Tibial nerve (tissue), 4 donors: ENCODE measurements at regions not wholly inside any gene's neighbourhood (a gene's known extent, or its start where the extent isn't known, plus 50 kb on each side); places are given as distances from the start of the nearest gene placed in this dataset.

Experiments
- DNase-seq, 2 donors: peaks; one replicate each; pipeline ENCODE4 v3.0.0-alpha.2; 2019; ENCODE audit warnings: low spot score in 2 of 2
- H3K27ac ChIP-seq, 4 donors: fragments of 200-600 bp; sonication (generic) in 3 of 4; one replicate each; pipeline ENCODE4 v1.5.1; 2017 to 2019; ENCODE audit warnings: mild to moderate bottlenecking in 1 of 4
- H3K27me3 ChIP-seq, 2 donors: fragments of 200-600 bp; sonication (generic) in 1 of 2; one replicate each; pipeline versions ENCODE4 v1.5.1 to v1.6.0; 2017 to 2019
- H3K36me3 ChIP-seq, 3 donors: fragments of 200-600 bp; sonication (generic); one replicate each; pipeline ENCODE4 v1.5.1; 2018 to 2019
- H3K4me1 ChIP-seq, 4 donors: fragments of 200-600 bp; sonication (generic) in 3 of 4; one replicate each; pipeline ENCODE4 v1.5.1; 2017 to 2019
- H3K4me3 ChIP-seq, 4 donors: fragments of 200-600 bp; sonication (generic) in 3 of 4; one replicate each; pipeline ENCODE4 v1.5.1; 2017 to 2019; ENCODE audit warnings: mild to moderate bottlenecking in 1 of 4, moderate library complexity in 1 of 4
- H3K9me3 ChIP-seq, 4 donors: fragments of 200-600 bp; sonication (generic) in 3 of 4; one replicate each; pipeline ENCODE4 v1.5.1; 2017 to 2019
- EP300 ChIP-seq, 2 donors: sonication (generic); formaldehyde crosslinking; IDR thresholded peaks; one replicate each; pipeline ENCODE4 v1.6.1; 2017; ENCODE audit warnings: antibody characterized with exemption in 2 of 2, mild to moderate bottlenecking in 1 of 2
- POLR2A ChIP-seq, 2 donors: fragments of 450-650 bp; IDR thresholded peaks; one replicate each; pipeline ENCODE4 v1.6.1; 2017; ENCODE audit warnings: antibody characterized with exemption in 2 of 2, mild to moderate bottlenecking in 2 of 2, moderate library complexity in 2 of 2
- WGBS, 2 donors: methylation state at CpG; one replicate each; pipeline ENCODE4 v1.1.5; 2018; 5-methylcytosine and 5-hydroxymethylcytosine counted together
- TF ChIP-seq, protein P1 (sequence below), 5 experiments: fragments of 200-600 bp in 3 of 5; fragments of 450-650 bp in 2 of 5; sonication (generic) in 3 of 5; IDR thresholded peaks; one replicate each; pipeline ENCODE4 v1.5.1; 2016 to 2019; ENCODE audit warnings: antibody characterized with exemption in 5 of 5, mild to moderate bottlenecking in 3 of 5, moderate library complexity in 2 of 5

- 79 to 84% methylated on average over 2 of the region's 2 CpGs for WGBS, 2 donors
- DNase-seq, result no peak
- H3K9me3 ChIP-seq, result no peaks in the 10 kb centered on the region
Observed at GRCh38 chr20:4569092-4569491, 117.2 kb upstream of the PRNP start.

GRCh38 chr20:4568361-4568959 lies 117.8 kb upstream of the PRNP start:
- H3K4me1 ChIP-seq, result no peaks in the 10 kb centered on the region
- H3K27ac ChIP-seq, result no peak overlapping the region
- DNase-seq, result no peak
- 63 to 75% methylated on average over 4 of the region's 4 CpGs for whole genome bisulfite sequencing, 2 donors
- H3K27me3 ChIP-seq, result no peaks in the 10 kb centered on the region
- no peaks in the 10 kb centered on the region for H3K36me3 ChIP-seq
- no peak overlapping the region for H3K4me3 ChIP-seq
- no peaks in the 10 kb centered on the region for H3K9me3 ChIP-seq
- no peak for TF ChIP-seq POLR2A (IDR thresholded peaks at IDR 0.05)
- no peak for TF ChIP-seq EP300 (IDR thresholded peaks at IDR 0.05)
- TF ChIP-seq, protein P1, sequence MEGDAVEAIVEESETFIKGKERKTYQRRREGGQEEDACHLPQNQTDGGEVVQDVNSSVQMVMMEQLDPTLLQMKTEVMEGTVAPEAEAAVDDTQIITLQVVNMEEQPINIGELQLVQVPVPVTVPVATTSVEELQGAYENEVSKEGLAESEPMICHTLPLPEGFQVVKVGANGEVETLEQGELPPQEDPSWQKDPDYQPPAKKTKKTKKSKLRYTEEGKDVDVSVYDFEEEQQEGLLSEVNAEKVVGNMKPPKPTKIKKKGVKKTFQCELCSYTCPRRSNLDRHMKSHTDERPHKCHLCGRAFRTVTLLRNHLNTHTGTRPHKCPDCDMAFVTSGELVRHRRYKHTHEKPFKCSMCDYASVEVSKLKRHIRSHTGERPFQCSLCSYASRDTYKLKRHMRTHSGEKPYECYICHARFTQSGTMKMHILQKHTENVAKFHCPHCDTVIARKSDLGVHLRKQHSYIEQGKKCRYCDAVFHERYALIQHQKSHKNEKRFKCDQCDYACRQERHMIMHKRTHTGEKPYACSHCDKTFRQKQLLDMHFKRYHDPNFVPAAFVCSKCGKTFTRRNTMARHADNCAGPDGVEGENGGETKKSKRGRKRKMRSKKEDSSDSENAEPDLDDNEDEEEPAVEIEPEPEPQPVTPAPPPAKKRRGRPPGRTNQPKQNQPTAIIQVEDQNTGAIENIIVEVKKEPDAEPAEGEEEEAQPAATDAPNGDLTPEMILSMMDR (IDR thresholded peaks at IDR 0.05), result no peak

More at GRCh38 chr20:4569092-4569491, 117.2 kb upstream of the PRNP start:
- Histone ChIP-seq H3K27me3 (no peaks in the 10 kb centered on the region), H3K4me1 (no peaks in the 10 kb centered on the region), H3K4me3 (no peak overlapping the region), H3K36me3 (no peaks in the 10 kb centered on the region), H3K27ac (no peak overlapping the region)
- TF ChIP-seq POLR2A (IDR thresholded peaks at IDR 0.05) (no peak), EP300 (IDR thresholded peaks at IDR 0.05) (no peak)
- TF ChIP-seq, protein P1 (IDR thresholded peaks at IDR 0.05), result no peak

DNA sequence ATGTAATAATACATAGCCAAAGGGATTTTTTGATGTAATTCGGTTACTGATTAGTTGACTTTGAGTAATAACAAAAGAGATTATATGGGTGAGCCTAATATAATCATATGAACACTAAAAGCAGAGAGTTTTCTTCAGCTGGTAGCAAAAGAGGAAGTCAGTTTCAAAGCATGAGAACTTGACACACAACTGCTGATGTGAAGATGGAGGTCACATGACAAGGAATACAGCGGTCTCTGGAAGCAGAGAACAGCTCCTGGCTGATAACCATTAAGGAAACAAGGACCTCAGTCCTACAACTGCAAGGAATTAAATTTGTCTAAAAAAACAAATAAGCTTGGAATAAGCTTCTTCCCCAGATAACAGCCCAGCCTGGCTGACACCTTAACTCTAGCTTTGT lies 119.1 kb upstream of the PRNP start:
- Histone ChIP-seq H3K27ac (no peak overlapping the region), H3K9me3 (no peaks in the 10 kb centered on the region), H3K4me1 (no peaks in the 10 kb centered on the region), H3K27me3 (no peaks in the 10 kb centered on the region), H3K4me3 (no peak overlapping the region), H3K36me3 (no peaks in the 10 kb centered on the region)
- no peak for DNase-seq
- WGBS, 2 donors, result 68 to 69% methylated on average over 2 of the region's 2 CpGs
- no peak for TF ChIP-seq POLR2A (IDR thresholded peaks at IDR 0.05)
- TF ChIP-seq, protein P1 (IDR thresholded peaks at IDR 0.05), result no peak

DNA sequence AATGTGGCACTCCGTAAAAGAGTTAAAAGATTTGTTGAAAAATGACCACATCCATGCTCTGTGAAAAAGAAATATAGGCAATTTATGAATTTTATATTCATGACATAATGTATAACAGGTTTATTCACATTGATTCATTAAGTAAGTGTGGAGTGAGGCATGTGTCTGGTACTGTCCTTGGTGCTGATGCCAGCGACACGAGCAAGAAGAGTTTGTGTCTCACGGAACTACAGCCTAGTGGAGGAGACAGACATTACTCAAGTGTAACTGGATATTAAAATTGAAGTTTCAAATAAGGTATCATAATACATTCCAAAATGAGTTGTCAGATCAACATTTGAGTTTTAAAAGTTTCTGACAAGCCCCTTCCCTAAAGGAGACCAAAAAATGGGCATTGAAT lies 122.7 kb upstream of the PRNP start:
- no peak for DNase-seq
- peaks cover 0 to 8% (median 0%) of the 10 kb centered on the region in 4 donors for H3K9me3 ChIP-seq
- no peaks in the 10 kb centered on the region for H3K27me3 ChIP-seq
- no peak overlapping the region for H3K27ac ChIP-seq
- WGBS, 2 donors, result 8 to 22% methylated on average over 4 of the region's 4 CpGs
- H3K36me3 ChIP-seq, result no peaks in the 10 kb centered on the region
- H3K4me3 ChIP-seq, result no peak overlapping the region
- TF ChIP-seq, protein P1 (IDR thresholded peaks at IDR 0.05), result no peak
- TF ChIP-seq POLR2A (IDR thresholded peaks at IDR 0.05), result no peak
- no peaks in the 10 kb centered on the region for H3K4me1 ChIP-seq

DNA sequence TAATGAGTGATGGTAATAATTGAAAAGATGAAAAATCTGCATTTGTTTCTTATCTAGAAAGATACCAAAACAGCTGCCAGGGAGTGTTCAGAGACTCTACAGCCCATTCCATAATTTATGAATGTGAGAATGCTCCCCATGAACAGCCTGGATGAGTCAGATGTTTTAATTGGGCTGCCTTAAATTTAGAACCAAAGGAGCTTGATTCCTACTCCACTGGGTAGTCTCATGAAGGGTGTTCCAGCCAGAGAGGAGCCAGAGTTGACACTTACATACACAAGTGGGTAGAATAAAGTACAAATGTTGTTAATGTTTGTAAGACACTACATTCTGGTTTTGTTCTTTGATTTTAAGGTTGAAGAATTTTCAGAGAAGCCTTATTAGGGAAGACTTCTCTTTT lies 123.2 kb upstream of the PRNP start:
- Histone ChIP-seq H3K27ac (no peak overlapping the region), H3K9me3 (peaks cover 0 to 10% (median 0%) of the 10 kb centered on the region in 4 donors), H3K27me3 (no peaks in the 10 kb centered on the region), H3K4me3 (no peak overlapping the region), H3K36me3 (no peaks in the 10 kb centered on the region), H3K4me1 (no peaks in the 10 kb centered on the region)
- DNase-seq, result no peak
- TF ChIP-seq POLR2A (IDR thresholded peaks at IDR 0.05) (no peak), EP300 (IDR thresholded peaks at IDR 0.05) (no peak)
- TF ChIP-seq, protein P1 (IDR thresholded peaks at IDR 0.05), result no peak
